Fibroblast of the aortic adventitia (primary cell): ENCODE measurements at regions not wholly inside any gene's neighbourhood (a gene's known extent, or its start where the extent isn't known, plus 50 kb on each side); places are given as distances from the start of the nearest gene placed in this dataset.

Source experiments
- DNase-seq: peaks from one replicate; pipeline ENCODE4 v3.0.0-alpha.2; 2010; ENCODE audit warnings: low read depth
- H3K4me3 ChIP-seq: 2 replicates; pipeline ENCODE4 v1.5.1; 2011; ENCODE audit warnings: low read depth, mild to moderate bottlenecking, control low read depth, low read length, moderate library complexity
- CTCF ChIP-seq: IDR thresholded peaks from 2 replicates; pipeline ENCODE4 v1.5.1; 2011; ENCODE audit warnings: mild to moderate bottlenecking, low read length, control low read depth, inconsistent platforms; ENCODE audit not compliant: insufficient read depth

DNA sequence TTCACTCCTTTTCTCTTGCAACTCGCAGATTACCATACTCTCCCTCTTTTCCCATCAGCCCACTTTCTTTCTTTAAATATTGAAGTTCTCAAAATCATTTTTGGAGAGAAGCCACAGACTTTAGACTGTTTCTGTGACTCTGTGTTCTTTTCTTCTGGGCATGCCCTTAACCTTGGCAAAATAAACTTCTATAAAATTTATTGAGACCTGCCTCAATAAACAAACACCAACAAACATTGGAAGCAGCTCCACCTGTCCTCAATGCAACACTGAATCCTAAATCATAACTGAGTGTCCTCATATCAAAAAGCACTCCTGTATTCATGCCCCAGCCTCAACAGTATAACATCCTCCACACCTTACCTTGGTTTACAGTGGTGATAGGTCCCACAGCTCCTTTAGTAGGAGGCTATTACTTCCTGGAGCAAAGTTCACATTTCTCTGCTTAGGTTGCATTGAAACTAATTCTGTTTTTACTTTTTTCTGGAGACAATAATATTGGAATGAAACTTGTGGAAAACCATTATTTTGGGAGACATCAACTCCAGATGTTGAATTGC lies 320.0 kb upstream of the LRRC4C start:
- no peak for TF ChIP-seq CTCF

GRCh38 chr11:41781441-41781840 lies 322.0 kb upstream of the LRRC4C start:
- no peak for TF ChIP-seq CTCF
- no peak overlapping the region for H3K4me3 ChIP-seq
- no peak for DNase-seq

More for the DNA sequence above, 320.0 kb upstream of the LRRC4C start:
- no peak for DNase-seq
- H3K4me3 ChIP-seq: no peak overlapping the region

DNA sequence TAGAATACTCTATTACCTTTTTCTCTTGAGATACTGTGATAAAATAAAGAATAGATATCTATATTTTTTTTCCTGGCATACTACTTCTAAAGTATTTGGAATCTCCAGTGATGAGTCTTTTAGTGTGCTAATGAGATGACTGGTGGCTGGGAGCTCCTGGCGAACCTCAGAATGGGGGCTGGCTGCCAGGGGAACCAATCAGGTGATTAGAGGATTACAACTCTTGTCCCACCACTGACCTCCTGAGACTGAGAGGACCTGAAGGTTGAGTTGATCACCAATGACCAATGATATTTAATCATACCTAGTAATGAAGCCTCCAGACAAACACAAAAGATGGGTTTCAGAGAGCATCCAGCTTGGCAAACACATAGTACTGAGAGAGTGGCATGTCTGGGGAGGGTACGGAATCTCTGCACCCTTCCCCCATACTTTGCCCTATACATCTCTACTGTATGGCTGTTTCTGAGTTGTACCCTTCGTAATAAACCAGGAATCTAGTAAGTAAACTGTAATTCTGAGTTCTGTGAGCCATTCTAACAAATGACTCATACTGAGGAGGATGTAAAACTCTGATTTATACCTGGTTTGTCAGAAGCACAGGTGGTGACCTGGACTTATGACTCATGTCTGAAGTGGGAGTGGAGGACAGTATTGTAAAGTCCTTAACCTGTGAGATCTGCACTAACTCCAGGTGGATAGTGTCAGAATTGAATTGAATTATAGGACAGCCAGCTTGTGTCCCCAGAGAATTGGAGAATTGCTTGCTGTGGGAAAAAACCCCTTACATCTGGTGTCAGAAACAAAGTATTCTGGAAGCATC lies 325.3 kb upstream of the LRRC4C start:
- DNase-seq: no peak
- no peak for TF ChIP-seq CTCF
- H3K4me3 ChIP-seq: no peak overlapping the region

GRCh38 chr11:41786087-41786486 lies 326.6 kb upstream of the LRRC4C start:
- no peak for TF ChIP-seq CTCF
- DNase-seq: no peak
- no peak overlapping the region for H3K4me3 ChIP-seq

DNA sequence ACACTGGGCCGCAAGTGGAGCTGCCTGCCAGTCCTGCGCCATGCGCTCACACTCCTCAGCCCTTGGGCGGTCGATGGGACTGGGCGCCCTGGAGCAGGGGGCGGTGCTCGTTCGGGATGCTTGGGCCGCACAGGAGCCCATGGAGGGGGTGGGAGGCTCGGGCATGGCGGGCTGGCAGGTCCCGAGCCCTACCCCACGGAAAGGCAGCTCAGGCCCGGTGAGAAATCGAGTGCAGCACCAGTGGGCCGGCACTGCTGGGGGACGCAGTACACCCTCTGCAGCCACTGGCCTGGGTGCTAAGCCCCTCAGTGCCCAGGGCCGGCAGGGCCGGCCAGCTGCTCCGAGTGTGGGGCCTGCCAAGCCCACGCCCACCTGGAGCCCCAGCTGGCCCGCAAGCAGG lies 328.7 kb upstream of the LRRC4C start:
- no peak for DNase-seq
- no peak overlapping the region for H3K4me3 ChIP-seq
- TF ChIP-seq CTCF: no peak

GRCh38 chr11:41789376-41789775 lies 329.9 kb upstream of the LRRC4C start:
- TF ChIP-seq CTCF: no peak
- H3K4me3 ChIP-seq: no peak overlapping the region
- no peak for DNase-seq

- no peak for TF ChIP-seq CTCF
- H3K4me3 ChIP-seq: no peak overlapping the region
- DNase-seq: no peak
Observed at GRCh38 chr11:41795004-41795403, 335.6 kb upstream of the LRRC4C start.
